IPS-18a (cell line): ENCODE measurements at regions not wholly inside any gene's neighbourhood (a gene's known extent, or its start where the extent isn't known, plus 50 kb on each side); places are given as distances from the start of the nearest gene placed in this dataset.
"Not testable (repeated sequence)": the region's sequence is repeated elsewhere in the genome, so short reads cannot be mapped to it uniquely, and the experiment has no call there.

Experiments used
- H3K27ac ChIP-seq: one replicate; pipeline ENCODE4 v1.5.1; 2013; ENCODE audit warnings: low read length
- H3K27me3 ChIP-seq: one replicate; pipeline ENCODE4 v1.6.1; 2013; ENCODE audit warnings: mild to moderate bottlenecking, low read length; ENCODE audit not compliant: control insufficient read depth, insufficient read depth
- H3K36me3 ChIP-seq: one replicate; pipeline ENCODE4 v1.6.1; 2013; ENCODE audit warnings: low read depth, low read length; ENCODE audit not compliant: control insufficient read depth
- H3K4me1 ChIP-seq: one replicate; pipeline ENCODE4 v1.6.1; 2013; ENCODE audit warnings: low read depth, low read length; ENCODE audit not compliant: control insufficient read depth
- H3K4me3 ChIP-seq: one replicate; pipeline ENCODE4 v1.5.1; 2013; ENCODE audit warnings: low read length
- H3K9ac ChIP-seq: one replicate; pipeline ENCODE4 v1.6.1; 2013; ENCODE audit warnings: mild to moderate bottlenecking, low read length, moderate library complexity
- H3K9me3 ChIP-seq: one replicate; pipeline ENCODE4 v1.6.1; 2013; ENCODE audit warnings: low read depth, low read length; ENCODE audit not compliant: control insufficient read depth

DNA sequence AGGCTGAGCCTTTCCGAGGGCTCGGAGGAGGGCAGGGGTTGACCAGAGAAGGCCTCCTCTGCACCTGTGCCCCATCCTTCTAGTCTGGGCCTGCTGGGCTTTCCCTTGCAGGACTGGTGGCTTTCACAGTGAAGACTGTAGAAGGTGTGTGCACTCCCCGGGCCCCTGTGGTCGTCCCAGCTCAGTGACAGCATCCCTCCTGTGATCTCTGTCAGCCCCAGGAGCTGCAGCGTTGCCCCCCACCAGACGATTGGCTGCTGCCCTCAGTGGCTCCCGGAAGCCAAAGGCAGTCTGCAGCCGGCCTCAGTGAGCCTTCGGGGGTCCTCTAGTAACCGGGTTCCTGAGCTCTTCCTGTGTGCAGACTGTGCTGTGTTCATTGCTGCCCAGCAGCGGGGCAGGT lies 69.4 kb upstream of the EN2 start:
- H3K27me3 ChIP-seq = peaks cover 43% of the 10 kb centered on the region
- no peaks in the 10 kb centered on the region for H3K4me1 ChIP-seq
- no peaks in the 10 kb centered on the region for H3K9me3 ChIP-seq

DNA sequence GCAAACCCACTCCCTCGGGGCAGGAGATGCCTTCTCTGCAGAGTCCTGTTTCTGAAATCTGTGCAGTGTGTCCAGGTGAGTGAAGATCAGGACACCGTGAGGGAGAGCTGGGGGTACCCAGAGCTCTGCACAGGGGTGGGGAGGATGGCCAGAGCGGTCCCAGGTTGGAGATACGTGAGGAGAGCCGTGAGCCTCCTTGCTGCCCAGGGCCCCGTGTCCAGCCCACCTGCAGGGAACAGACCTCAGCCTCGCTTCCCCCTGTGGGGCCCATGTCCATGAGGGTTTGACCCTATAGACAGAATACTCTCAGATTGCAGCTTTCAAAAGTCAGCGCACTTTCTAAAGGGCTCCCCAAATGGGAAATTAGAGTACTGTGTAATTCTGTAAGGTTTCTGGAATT lies 66.5 kb upstream of the EN2 start:
- Histone ChIP-seq H3K27ac (no peak overlapping the region), H3K27me3 (peaks cover 14% of the 10 kb centered on the region), H3K9ac (no peak overlapping the region), H3K36me3 (no peaks in the 10 kb centered on the region), H3K9me3 (no peaks in the 10 kb centered on the region), H3K4me3 (no peak overlapping the region), H3K4me1 (no peaks in the 10 kb centered on the region)

More for the DNA sequence above, 69.4 kb upstream of the EN2 start:
- Histone ChIP-seq H3K9ac (no peak overlapping the region), H3K4me3 (no peak overlapping the region), H3K36me3 (no peaks in the 10 kb centered on the region), H3K27ac (no peak overlapping the region)

DNA sequence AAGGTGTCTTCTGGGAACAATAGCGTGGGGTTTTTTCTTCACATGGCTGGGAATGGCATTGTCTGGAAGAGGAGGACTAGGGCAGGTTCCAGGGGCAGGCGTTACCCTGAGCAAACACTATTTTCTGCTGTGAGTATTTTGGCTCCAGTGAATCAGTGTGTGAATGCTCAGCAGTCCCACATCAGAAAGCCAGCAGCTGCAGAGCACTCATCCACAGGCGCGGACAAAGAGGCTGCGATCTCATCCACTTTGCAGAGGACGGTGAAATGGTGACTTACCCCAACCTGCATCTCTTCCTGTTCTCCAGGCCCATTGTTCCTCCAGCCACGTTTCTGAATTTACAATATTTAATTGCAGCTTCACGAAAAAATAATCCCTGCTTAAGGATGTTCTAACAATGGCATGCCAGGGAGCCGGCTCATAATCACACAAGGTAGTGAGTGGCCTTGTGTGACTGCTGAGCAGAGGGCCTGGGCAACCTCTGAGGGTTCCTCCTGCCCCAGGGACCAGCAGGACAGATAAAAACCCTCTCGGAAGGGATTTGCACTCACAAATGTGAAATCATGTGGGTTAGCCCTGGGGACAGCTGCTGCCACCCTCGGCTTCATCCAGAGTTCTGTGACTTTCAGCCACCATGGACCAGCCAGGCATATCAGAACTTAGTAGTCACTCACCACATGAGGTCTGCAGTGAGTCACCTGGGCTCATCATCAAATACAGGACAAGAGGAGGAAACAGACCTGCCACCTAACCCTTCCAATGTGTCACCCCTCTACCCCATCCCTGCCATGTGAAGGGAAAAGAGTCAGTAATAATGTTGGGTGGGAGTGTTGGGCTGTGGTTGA lies 65.0 kb upstream of the EN2 start:
- Histone ChIP-seq H3K27me3 (peaks cover 8% of the 10 kb centered on the region), H3K4me3 (no peak overlapping the region), H3K36me3 (no peaks in the 10 kb centered on the region), H3K9me3 (no peaks in the 10 kb centered on the region), H3K27ac (no peak overlapping the region), H3K4me1 (no peaks in the 10 kb centered on the region), H3K9ac (no peak overlapping the region)

DNA sequence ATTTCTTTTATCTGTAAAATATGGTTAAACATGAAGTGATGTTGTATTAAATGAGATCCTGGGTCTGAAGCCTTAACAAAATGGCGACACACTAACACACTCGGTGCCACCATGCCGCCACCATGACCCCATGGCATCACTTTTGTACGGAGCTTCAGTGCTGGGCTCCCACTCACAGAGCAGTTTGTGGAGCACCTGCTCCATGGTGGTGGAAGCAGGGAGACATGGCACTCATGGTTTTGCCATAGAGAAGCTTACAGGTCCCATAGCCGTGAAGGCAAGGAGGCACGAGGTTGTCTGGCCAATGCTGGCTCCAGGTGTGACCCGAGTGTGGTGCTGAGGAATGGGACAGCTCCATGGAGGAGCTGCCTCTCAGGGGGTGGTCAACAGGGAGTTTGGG lies 63.5 kb upstream of the EN2 start:
- no peak overlapping the region for H3K4me3 ChIP-seq

DNA sequence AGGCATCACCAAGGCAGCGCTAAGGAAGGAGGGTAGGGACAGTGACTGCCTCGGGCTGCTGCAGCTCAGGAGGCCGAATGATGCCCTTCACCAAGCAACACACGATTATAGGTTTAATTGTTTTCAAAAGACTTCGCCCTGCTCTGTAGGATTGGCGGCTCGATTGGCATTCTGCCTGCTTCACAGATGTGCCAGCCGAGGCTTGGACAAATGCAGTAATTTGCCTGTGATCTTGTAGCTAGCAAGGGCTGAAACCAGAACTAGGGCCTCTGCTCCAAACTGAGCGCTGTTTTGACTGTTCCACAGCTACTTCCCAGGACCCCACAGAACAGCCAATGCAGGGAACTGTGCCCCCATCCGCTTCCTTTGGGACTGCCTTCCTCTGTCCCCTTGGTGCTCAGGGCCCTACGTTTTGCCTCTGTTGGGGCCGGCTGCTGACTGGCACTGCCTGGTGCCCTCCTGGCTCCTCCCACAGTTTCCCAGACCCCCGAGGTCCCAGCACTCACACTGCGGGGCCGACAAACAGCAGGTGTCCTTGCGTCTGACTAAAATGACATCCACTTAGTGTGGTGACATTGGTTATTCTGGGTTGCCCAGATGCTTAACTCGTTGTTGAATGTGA lies 62.6 kb upstream of the EN2 start:
- Histone ChIP-seq H3K9ac (no peak overlapping the region), H3K27ac (no peak overlapping the region), H3K4me3 (no peak overlapping the region), H3K9me3 (no peaks in the 10 kb centered on the region), H3K36me3 (no peaks in the 10 kb centered on the region), H3K27me3 (no peaks in the 10 kb centered on the region), H3K4me1 (no peaks in the 10 kb centered on the region)

More for the DNA sequence above, 63.5 kb upstream of the EN2 start:
- Histone ChIP-seq H3K9me3 (no peaks in the 10 kb centered on the region), H3K27ac (no peak overlapping the region), H3K36me3 (no peaks in the 10 kb centered on the region), H3K9ac (no peak overlapping the region), H3K27me3 (peaks cover 7% of the 10 kb centered on the region), H3K4me1 (no peaks in the 10 kb centered on the region)

DNA sequence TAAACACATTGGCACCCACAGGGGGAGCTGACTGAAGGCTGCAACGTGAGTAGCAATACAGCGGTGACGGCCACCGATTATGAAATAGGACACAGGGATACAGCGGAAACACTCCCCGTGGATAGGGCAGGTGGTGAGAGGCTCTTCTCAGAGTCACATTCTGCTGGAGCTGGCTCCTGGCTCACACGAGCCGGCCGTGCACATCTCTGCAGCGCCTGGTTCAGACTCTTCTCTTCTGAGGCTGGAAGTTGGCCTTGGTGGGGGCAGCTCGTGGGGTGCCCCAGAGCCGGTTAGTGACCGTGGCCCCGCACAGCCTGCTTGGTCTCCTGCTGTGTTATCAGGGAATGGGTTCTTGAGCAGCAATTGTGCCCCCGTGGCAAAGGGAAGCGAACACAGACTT lies 61.3 kb upstream of the EN2 start:
- H3K36me3 ChIP-seq = no peaks in the 10 kb centered on the region
- no peak overlapping the region for H3K9ac ChIP-seq
- no peaks in the 10 kb centered on the region for H3K9me3 ChIP-seq
- H3K27ac ChIP-seq = no peak overlapping the region
- no peaks in the 10 kb centered on the region for H3K4me1 ChIP-seq
- no peak overlapping the region for H3K4me3 ChIP-seq
- no peaks in the 10 kb centered on the region for H3K27me3 ChIP-seq

DNA sequence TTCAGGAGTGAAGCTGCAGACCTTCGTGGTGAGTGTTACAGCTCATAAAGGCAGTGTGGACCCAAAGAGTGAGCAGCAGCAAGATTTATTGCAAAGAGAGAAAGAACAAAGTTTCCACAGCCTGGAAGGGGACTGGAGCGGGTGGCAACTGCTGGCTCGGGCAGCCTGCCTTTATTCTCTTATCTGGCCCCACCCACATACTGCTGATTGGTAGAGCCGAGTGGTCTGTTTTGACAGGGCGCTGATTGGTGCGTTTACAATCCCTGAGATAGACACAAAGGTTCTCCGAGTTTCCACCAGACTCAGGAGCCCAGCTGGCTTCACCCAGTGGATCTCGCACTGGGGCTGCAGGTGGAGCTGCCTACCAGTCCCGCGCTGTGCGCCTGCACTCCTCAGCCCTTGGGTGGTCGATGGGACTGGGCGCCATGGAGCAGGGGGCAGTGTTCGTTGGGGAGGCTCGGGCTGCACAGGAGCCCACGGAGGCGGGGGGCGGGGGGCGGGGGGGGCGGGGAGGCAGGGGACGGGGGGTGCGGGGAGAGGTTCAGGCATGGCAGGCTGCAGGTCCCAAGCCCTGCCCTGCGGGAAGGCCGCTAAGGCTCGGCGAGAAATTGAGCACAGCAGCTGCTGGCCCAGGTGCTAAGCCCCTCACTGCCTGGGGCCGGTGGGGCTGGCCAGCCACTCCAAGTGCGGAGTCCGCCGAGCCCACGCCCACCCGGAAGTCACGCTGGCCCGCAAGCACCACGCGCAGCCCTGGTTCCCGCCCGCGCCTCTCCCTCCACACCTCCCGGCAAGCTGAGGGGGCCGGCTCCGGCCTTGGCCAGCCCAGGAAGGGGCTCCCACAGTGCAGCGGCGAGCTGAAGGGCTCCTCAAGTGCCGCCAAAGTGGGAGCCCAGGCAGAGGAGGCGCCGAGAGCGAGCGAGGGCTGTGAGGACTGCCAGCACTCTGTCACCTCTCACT lies 59.9 kb upstream of the EN2 start:
- H3K27me3 ChIP-seq, H3K36me3 ChIP-seq, H3K9ac ChIP-seq, H3K9me3 ChIP-seq, H3K4me1 ChIP-seq, H3K27ac ChIP-seq, H3K4me3 ChIP-seq: not testable (repeated sequence)

DNA sequence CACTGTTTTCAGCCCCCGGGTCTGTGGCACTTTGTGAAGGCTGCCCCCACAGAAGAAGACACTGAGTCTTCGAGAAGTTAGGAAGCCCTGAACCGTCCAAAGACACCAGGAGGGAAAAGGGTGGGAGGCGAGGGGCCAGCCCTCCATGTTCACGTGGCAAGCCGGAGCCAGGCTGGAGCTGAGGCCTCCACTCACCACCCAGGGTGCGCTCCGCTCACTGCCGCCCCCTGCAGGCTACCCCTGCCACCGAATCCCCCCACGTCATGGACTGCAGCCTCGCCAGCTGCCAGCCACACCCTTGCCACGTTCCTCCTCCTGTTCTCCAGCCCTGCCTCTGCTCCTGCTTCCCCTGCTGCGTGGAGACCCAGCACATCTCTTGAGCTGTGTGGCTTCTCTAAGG lies 59.0 kb upstream of the EN2 start:
- H3K4me1 ChIP-seq = no peaks in the 10 kb centered on the region
- no peaks in the 10 kb centered on the region for H3K36me3 ChIP-seq
- H3K27ac ChIP-seq = no peak overlapping the region
- H3K27me3 ChIP-seq = no peaks in the 10 kb centered on the region
- no peak overlapping the region for H3K4me3 ChIP-seq
- H3K9ac ChIP-seq = no peak overlapping the region
- H3K9me3 ChIP-seq = no peaks in the 10 kb centered on the region

DNA sequence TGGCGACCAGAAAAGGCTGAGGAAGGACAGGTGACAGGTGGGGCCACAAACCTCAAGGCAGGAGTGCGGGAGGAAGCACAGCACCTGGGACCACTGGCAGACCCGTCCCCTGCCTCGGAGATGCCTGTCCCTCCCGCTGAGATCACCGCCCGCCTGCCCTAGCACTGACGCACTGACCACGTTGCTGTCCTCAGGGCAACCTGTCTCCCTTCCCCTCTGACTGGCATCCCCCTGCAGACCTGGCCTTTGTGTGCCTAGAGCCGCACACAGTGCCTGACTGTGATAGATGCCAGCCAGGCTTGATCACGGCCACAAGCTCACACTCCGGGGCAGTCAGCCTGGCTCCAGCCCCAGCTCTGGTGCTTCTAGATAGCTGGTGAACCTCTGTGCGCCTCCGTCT lies 58.4 kb upstream of the EN2 start:
- H3K4me1 ChIP-seq = no peaks in the 10 kb centered on the region
- no peaks in the 10 kb centered on the region for H3K9me3 ChIP-seq
- H3K36me3 ChIP-seq = no peaks in the 10 kb centered on the region
- H3K27ac ChIP-seq = no peak overlapping the region
- no peak overlapping the region for H3K9ac ChIP-seq
- no peaks in the 10 kb centered on the region for H3K27me3 ChIP-seq
- H3K4me3 ChIP-seq = no peak overlapping the region

DNA sequence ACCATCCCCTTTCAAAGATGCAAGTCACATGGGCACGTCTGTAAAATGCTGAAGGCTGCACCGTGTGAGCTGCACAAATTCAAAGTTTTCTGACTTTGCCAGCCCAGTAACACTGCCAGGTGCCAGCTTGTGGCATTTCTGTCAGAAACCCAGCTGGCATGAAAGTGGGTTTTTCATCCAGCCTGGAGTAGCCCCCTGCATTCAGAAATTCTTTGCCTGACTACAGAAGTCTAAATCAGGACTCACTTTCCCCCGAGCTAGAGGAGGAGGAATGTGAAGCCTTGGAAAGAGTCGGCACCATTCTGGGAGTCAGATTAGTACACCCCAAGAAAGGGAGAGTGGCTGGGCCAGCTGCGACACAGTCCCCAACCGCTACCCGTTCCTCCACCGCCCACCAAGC lies 56.7 kb upstream of the EN2 start:
- Histone ChIP-seq H3K9me3 (no peaks in the 10 kb centered on the region), H3K27me3 (no peaks in the 10 kb centered on the region), H3K27ac (no peak overlapping the region), H3K36me3 (no peaks in the 10 kb centered on the region), H3K4me3 (no peak overlapping the region), H3K4me1 (no peaks in the 10 kb centered on the region), H3K9ac (no peak overlapping the region)

DNA sequence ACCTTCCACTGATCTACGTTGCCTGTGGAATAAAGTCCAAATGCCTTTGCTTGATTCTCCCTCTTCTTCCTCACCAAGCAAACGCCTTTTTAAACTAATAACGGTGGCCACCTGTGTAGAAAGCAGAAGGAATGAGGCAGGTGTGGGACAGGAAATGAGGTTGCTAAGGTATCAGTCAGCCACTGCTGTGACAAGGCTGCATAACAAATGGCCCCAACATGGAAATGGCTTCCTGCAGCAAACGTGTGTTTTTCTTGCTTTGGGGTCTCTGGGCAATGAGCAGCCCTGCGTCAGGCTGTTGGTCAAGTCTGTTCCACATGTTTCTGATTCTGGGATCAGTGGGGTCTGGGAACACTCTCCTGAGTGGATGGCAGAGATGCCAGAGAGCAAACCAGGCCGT lies 56.0 kb upstream of the EN2 start:
- no peak overlapping the region for H3K27ac ChIP-seq
- H3K9ac ChIP-seq = no peak overlapping the region
- no peaks in the 10 kb centered on the region for H3K36me3 ChIP-seq
- H3K4me3 ChIP-seq = no peak overlapping the region
- no peaks in the 10 kb centered on the region for H3K27me3 ChIP-seq
- H3K9me3 ChIP-seq = no peaks in the 10 kb centered on the region
- H3K4me1 ChIP-seq = no peaks in the 10 kb centered on the region
